AG09319 (cell line): ENCODE measurements at regions not wholly inside any gene's neighbourhood (a gene's known extent, or its start where the extent isn't known, plus 50 kb on each side); places are given as distances from the start of the nearest gene placed in this dataset.
"Not testable (repeated sequence)": the region's sequence is repeated elsewhere in the genome, so short reads cannot be mapped to it uniquely, and the experiment has no call there.

ENCODE experiments used
- DNase-seq: peaks from one replicate; pipeline ENCODE4 v3.0.0-alpha.2; 2010; ENCODE audit warnings: low read depth; ENCODE audit errors: extremely low read depth
- CTCF ChIP-seq: IDR thresholded peaks from 2 replicates; pipeline ENCODE4 v1.5.1; 2011; ENCODE audit warnings: low read depth, mild to moderate bottlenecking, inconsistent platforms, low read length, moderate library complexity

GRCh38 chr6:8633762-8634161 lies 198.4 kb upstream of the SLC35B3 start:
- no peak for DNase-seq
- TF ChIP-seq CTCF: no peak

- no peak for TF ChIP-seq CTCF
These were observed 193.4 kb upstream of the SLC35B3 start for GRCh38 chr6:8628736-8629135.

DNA sequence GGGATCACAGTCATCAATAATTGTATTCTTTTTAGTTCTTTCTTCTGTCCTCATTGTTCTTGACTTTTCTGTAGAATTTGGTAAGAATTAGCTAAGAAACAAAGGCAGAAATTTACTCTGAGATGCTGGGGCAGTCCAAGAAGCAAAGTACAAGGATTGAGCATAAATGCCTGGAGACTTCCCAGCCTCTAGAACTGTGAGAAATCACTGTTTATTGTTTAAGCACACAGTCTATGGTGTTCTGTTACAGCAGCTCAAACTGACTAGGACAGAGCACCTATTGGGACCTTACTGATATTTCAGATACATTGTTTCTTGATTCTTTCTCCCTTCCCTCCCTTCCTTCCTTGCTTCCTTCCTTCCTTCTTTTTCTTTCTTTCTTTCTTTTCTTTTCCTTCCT lies 192.7 kb upstream of the SLC35B3 start:
- DNase-seq: no peak
- no peak for TF ChIP-seq CTCF

More at GRCh38 chr6:8628736-8629135, 193.4 kb upstream of the SLC35B3 start:
- DNase-seq: no peak

GRCh38 chr6:8627085-8627861 lies 191.9 kb upstream of the SLC35B3 start:
- no peak for TF ChIP-seq CTCF
- no peak for DNase-seq

DNA sequence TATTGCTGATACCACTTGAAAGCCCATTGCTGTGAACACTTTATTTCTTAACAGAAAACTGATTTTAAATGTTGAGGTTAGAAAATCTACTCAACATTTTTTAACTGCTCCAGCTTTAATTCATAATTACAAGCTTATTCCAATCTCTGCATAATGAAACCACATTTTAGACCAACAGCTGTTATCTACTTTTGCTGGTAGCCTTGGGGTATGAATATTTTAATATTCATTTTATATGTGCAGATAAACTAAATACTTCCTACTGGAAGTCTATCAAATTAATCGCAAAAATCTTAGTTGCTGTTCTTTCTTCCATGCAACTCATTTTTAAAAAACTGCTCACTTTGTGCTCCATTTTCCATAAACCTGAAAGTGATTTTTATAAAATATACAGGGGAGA lies 189.3 kb upstream of the SLC35B3 start:
- DNase-seq: no peak
- TF ChIP-seq CTCF: no peak

GRCh38 chr6:8623441-8623840 lies 188.1 kb upstream of the SLC35B3 start:
- no peak for TF ChIP-seq CTCF
- DNase-seq: no peak

DNA sequence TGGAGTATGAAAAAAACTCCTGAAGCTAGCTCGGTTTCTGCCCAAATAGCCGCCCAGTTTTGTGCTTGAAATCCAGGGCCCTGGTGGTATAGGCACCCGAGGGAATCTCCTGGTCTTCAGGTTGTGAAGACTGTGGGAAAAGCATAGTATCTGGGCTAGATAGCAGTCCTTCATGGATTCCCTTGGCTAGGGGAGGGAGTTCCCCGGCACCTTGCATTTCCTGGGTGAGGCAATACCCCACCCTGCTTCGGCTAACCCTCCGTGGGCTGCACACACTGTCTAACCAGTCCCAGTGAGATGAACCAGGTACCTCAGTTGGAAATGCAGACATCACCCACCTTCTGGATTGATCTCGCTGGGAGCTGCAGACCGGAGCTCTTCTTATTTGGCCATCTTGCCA lies 184.5 kb upstream of the SLC35B3 start:
- no peak for DNase-seq
- TF ChIP-seq CTCF: no peak

GRCh38 chr6:8619408-8619807 lies 184.1 kb upstream of the SLC35B3 start:
- not testable (repeated sequence) for DNase-seq
